ENCODE measurements at regions not wholly inside any gene's neighbourhood (a gene's known extent, or its start where the extent isn't known, plus 50 kb on each side); places are given as distances from the start of the nearest gene placed in this dataset.

GRCh38 chr1:195946500-195946899, 661.7 kb downstream of the KCNT2 start:
- no peak for TF ChIP-seq CTCF (IDR thresholded peaks at IDR 0.05; ENCODE audit: insufficient read depth, low read depth, low read length, missing control alignments)

GRCh38 chr1:195941795-195942194, 666.4 kb downstream of the KCNT2 start:
- TF ChIP-seq CTCF (IDR thresholded peaks at IDR 0.05; ENCODE audit: insufficient read depth, low read depth, low read length, missing control alignments): no peak
- no peak for DNase-seq (ENCODE audit: low read depth)
- H3K4me3 ChIP-seq (ENCODE audit: low read depth, low read length): no peak overlapping the region

More at GRCh38 chr1:195946500-195946899, 661.7 kb downstream of the KCNT2 start:
- H3K4me3 ChIP-seq (ENCODE audit: low read depth, low read length): no peak overlapping the region
- DNase-seq (ENCODE audit: low read depth): no peak

GRCh38 chr1:195941314-195941713, 666.9 kb downstream of the KCNT2 start:
- no peak for TF ChIP-seq CTCF (IDR thresholded peaks at IDR 0.05; ENCODE audit: insufficient read depth, low read depth, low read length, missing control alignments)
- no peak overlapping the region for H3K4me3 ChIP-seq (ENCODE audit: low read depth, low read length)
- DNase-seq (ENCODE audit: low read depth): no peak

GRCh38 chr1:195939844-195940243, 668.4 kb downstream of the KCNT2 start:
- no peak overlapping the region for H3K4me3 ChIP-seq (ENCODE audit: low read depth, low read length)
- peak; percentile 25 for TF ChIP-seq CTCF (IDR thresholded peaks at IDR 0.05; ENCODE audit: insufficient read depth, low read depth, low read length, missing control alignments)
- no peak for DNase-seq (ENCODE audit: low read depth)

DNA sequence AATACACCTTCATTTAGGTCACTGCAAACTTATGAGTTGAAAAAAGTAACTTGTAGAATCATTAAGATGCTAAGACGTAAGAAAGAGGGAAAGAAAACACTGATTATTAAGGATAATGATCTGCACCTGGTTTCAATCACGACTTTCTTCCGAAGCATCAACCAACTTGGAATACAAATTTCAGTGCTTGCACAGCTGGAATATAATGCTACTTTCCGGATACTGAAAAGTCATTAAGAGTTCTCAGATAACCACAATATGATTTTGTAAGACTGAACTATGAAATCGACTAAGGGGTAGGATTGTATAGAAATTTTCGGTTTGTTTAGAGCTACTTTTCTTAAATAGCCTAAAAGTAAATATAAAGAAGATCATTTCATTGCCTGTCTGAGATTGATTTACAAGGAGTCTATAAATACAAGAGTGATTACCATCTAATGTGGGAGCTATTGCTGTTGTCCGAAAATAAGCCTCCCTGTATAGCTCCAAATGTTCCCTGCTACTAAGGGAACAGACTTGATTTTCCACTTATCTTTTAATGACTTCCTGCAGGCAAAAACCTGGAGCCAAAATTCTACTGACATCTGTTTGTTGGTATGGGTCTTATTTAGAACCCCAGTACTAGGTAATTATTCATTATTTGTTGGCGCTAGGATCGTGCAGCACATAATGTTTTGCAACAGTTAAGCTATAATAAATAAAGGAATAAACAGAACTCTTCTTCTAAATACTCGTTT, 673.3 kb downstream of the KCNT2 start:
- H3K4me3 ChIP-seq (ENCODE audit: low read depth, low read length): no peak overlapping the region
- TF ChIP-seq CTCF (IDR thresholded peaks at IDR 0.05; ENCODE audit: insufficient read depth, low read depth, low read length, missing control alignments): no peak
- DNase-seq (ENCODE audit: low read depth): no peak

DNA sequence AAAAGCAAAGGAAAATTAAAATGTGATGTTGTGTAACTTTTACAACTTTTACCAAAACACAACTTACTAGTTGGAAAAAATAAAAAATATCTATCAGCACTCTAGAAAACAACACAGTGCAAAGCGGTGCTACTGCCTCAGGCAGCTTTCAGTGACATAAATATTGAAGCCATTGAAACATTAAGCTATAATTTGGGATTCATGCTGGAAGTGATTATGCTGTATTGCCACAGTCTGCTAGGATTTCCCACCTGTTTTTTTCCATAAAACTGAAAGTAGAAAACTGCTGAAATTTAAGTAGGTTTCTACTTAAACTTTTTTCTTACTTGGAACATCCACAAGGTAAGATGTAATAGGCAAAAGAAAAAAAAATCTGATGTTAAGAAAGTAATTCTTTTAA, 674.4 kb downstream of the KCNT2 start:
- DNase-seq (ENCODE audit: low read depth): no peak
- TF ChIP-seq CTCF (IDR thresholded peaks at IDR 0.05; ENCODE audit: insufficient read depth, low read depth, low read length, missing control alignments): no peak
- no peak overlapping the region for H3K4me3 ChIP-seq (ENCODE audit: low read depth, low read length)

DNA sequence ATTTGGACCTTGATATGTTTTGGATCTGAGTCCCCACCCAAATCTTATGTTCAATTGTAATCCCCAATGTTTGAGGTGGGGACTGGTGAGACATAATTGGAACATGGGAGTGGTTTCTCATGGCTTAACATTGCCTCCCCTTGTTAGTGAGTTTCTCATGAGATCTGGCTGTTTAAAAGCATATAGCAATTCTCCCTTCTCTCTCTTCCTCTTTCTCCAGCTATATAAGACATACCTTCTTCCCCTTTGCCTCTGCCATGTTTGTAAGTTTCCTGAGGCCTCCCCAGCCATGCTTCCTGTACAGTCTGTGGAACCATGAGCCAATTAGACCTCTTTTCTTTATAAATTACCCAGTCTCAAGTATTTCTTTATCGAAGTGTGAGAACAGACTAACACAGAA, 692.4 kb downstream of the KCNT2 start:
- H3K4me3 ChIP-seq (ENCODE audit: low read depth, low read length): no peak overlapping the region
- no peak for DNase-seq (ENCODE audit: low read depth)

More for the DNA sequence above, 692.4 kb downstream of the KCNT2 start:
- no peak for TF ChIP-seq CTCF (IDR thresholded peaks at IDR 0.05; ENCODE audit: insufficient read depth, low read depth, low read length, missing control alignments)
